Endothelial cell of umbilical vein (primary cell): ENCODE measurements at regions not wholly inside any gene's neighbourhood (a gene's known extent, or its start where the extent isn't known, plus 50 kb on each side); places are given as distances from the start of the nearest gene placed in this dataset.

Experiments used
- BruUV-seq: library from RNA; stranded (reverse); fragments of 400-500 nt; replicated peaks from 2 replicates; lab custom pipeline; 2021; lab: Mats Ljungman, UMichigan
- CTCF ChIA-PET: fragments of 300-600, 350-600 bp; sonication (Branson Sonifier 250); formaldehyde crosslinking; loops from one replicate; lab custom pipeline; 2021; ENCODE audit warnings: antibody characterized with exemption, inconsistent platforms; lab: Charles Lee
- POLR2A ChIA-PET: fragments of 300-600, 350-600 bp; sonication (Branson Sonifier 250); formaldehyde crosslinking; loops from one replicate; lab custom pipeline; 2021; ENCODE audit warnings: antibody characterized with exemption, inconsistent platforms; lab: Charles Lee
- DNase-seq: peaks from one replicate; pipeline ENCODE4 v3.0.0-alpha.2; 2011; ENCODE audit warnings: low read depth, low spot score
- FAIRE-seq: peaks from 2 replicates; lab custom pipeline; 2011; peaks lifted over from hg19 to GRCh38; lab: Jason Lieb, UNC
- H2AFZ ChIP-seq: 2 replicates; pipeline ENCODE4 v1.6.0; 2012; ENCODE audit warnings: low read depth, low read length, control low read depth, inconsistent platforms
- H3K27ac ChIP-seq: 2 replicates; pipeline ENCODE4 v1.5.1; 2011; ENCODE audit warnings: low read depth, mild to moderate bottlenecking, control low read depth, low read length, moderate library complexity; ENCODE audit not compliant: insufficient read depth
- H3K27me3 ChIP-seq, 2 experiments: 2 replicates each; pipeline versions ENCODE4 v1.6.0 to v1.6.1; 2011; ENCODE audit warnings: low read length in 2 of 2, mixed read lengths in 1 of 2; ENCODE audit not compliant: control insufficient read depth in 2 of 2, insufficient read depth in 2 of 2
- H3K36me3 ChIP-seq, 2 experiments: 2 replicates in 1 of 2; 3 replicates in 1 of 2; pipeline ENCODE4 v1.5.1; 2011; ENCODE audit warnings: low read length in 2 of 2, mild to moderate bottlenecking in 1 of 2, moderate library complexity in 1 of 2; ENCODE audit not compliant: control insufficient read depth in 2 of 2, insufficient read depth in 2 of 2; ENCODE audit errors: extremely low read depth in 1 of 2
- H3K4me1 ChIP-seq: 3 replicates; pipeline ENCODE4 v1.5.1; 2011; ENCODE audit warnings: mild to moderate bottlenecking, low read length; ENCODE audit not compliant: control insufficient read depth, insufficient read depth; ENCODE audit errors: extremely low read depth
- H3K4me2 ChIP-seq: 2 replicates; pipeline ENCODE4 v1.6.1; 2011; ENCODE audit warnings: low read length, control low read depth, mixed read lengths; ENCODE audit not compliant: insufficient read depth
- H3K4me3 ChIP-seq, 3 experiments: fragments of 200-600 bp in 1 of 3; sonication (generic), shearing (Covaris generic) in 1 of 3; replicated peaks in 1 of 3; 2 replicates each; pipeline ENCODE4 v1.5.1; 2011 to 2016; ENCODE audit warnings: control low read depth in 3 of 3, low read length in 3 of 3, mild to moderate bottlenecking in 2 of 3, inconsistent platforms in 1 of 3, low read depth in 1 of 3, moderate library complexity in 1 of 3; ENCODE audit not compliant: insufficient read depth in 1 of 3
- H3K79me2 ChIP-seq: 2 replicates; pipeline ENCODE4 v1.6.0; 2012; ENCODE audit warnings: low read length, inconsistent platforms; ENCODE audit not compliant: control insufficient read depth, insufficient read depth
- H3K9ac ChIP-seq: replicated peaks from 2 replicates; pipeline ENCODE3; 2011; ENCODE audit warnings: low read length, control low read depth; ENCODE audit not compliant: insufficient read depth; ENCODE audit errors: extremely low read depth
- H3K9me1 ChIP-seq: replicated peaks from 3 replicates; pipeline ENCODE4 v1.6.0; 2011; ENCODE audit warnings: mild to moderate bottlenecking, low read length; ENCODE audit not compliant: control insufficient read depth, insufficient read depth; ENCODE audit errors: extremely low read depth
- H3K9me3 ChIP-seq: replicated peaks from 2 replicates; pipeline ENCODE4 v1.5.1; 2012; ENCODE audit warnings: low read length, inconsistent platforms; ENCODE audit not compliant: control insufficient read depth, insufficient read depth
- H4K20me1 ChIP-seq: replicated peaks from 2 replicates; pipeline ENCODE3; 2011; ENCODE audit warnings: mild to moderate bottlenecking, low read length; ENCODE audit not compliant: control insufficient read depth, insufficient read depth; ENCODE audit errors: extremely low read depth
- EZH2 ChIP-seq: IDR thresholded peaks from 2 replicates; pipeline ENCODE4 v1.6.1; 2012; ENCODE audit warnings: borderline replicate concordance, low read depth, mild to moderate bottlenecking, moderate library complexity, low read length, inconsistent platforms; ENCODE audit not compliant: severe bottlenecking
- FOS ChIP-seq: IDR thresholded peaks from 2 replicates; pipeline ENCODE4 v1.6.1; 2011; ENCODE audit warnings: mild to moderate bottlenecking, low read length, moderate library complexity, borderline replicate concordance; ENCODE audit not compliant: insufficient read depth
- GATA2 ChIP-seq: IDR thresholded peaks from 2 replicates; pipeline ENCODE4 v1.7.0; 2011; ENCODE audit warnings: low read depth, mild to moderate bottlenecking, moderate library complexity, mixed read lengths, low read length; ENCODE audit not compliant: insufficient read length, insufficient read depth
- JUN ChIP-seq: IDR thresholded peaks from 2 replicates; pipeline ENCODE4 v1.6.1; 2011; ENCODE audit warnings: borderline replicate concordance, low read depth; ENCODE audit not compliant: insufficient read length, insufficient read depth
- MYC ChIP-seq: IDR thresholded peaks from one replicate; pipeline ENCODE4 v1.6.1; 2011; ENCODE audit warnings: mild to moderate bottlenecking, low read depth, low read length
- POLR2A ChIP-seq: IDR thresholded peaks from 2 replicates; pipeline ENCODE4 v1.6.1; 2012; ENCODE audit warnings: low read depth, mild to moderate bottlenecking, control low read depth, low read length
- POLR2AphosphoS5 ChIP-seq: IDR thresholded peaks from 2 replicates; pipeline ENCODE4 v1.6.1; 2012; ENCODE audit warnings: low read depth, mild to moderate bottlenecking, control low read depth, low read length, moderate library complexity; ENCODE audit not compliant: insufficient read depth
- dilution Hi-C: fragments of 300-500 bp; cut with MboI; formaldehyde crosslinking; loops from one replicate; pipeline ENCODE4 v1.15.0; 2019; ENCODE audit warnings: low sequenced_read_pairs; ENCODE audit not compliant: extremely low pct_ligation_motif_present
- intact Hi-C: fragments of 100-400 bp; cut with micrococcal nuclease; formaldehyde crosslinking; loops from one replicate; pipeline ENCODE4 v1.10.0; 2022
- TF ChIP-seq, protein P1 (sequence below), 2 donors: IDR thresholded peaks; 1 replicate in 1 of 2; 2 replicates in 1 of 2; pipeline ENCODE4 v1.5.1; 2011; ENCODE audit warnings: low read length in 2 of 2, mild to moderate bottlenecking in 2 of 2, moderate library complexity in 2 of 2, control low read depth in 1 of 2, inconsistent platforms in 1 of 2, low read depth in 1 of 2; ENCODE audit not compliant: insufficient read depth in 1 of 2; ENCODE audit errors: extremely low read depth in 1 of 2
- TF ChIP-seq, protein P2 (sequence below): IDR thresholded peaks from 2 replicates; pipeline ENCODE4 v1.6.1; 2011; ENCODE audit not compliant: insufficient read depth, insufficient read length

DNA sequence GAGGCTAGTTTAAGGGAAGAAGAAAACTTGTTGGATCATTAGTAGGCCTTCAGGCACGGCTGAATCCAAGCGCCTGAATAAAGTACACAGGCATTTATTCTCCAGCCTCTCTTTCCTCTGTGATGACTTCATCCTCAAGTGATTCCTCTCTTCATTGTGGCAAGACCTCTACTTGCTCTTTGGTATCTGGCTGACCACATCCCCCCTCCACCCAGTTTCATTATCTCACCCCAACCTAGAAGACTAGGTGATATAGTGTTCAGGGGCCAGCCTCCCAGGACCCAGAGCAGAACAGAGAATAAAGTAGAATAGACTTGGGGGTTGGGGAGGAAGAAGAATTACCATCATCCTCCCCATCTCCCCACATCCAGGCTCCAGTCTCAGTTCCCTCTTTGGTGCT lies 189.3 kb downstream of the MIAT start:
- Histone ChIP-seq H2AFZ (no peak overlapping the region), H3K4me1 (peaks cover 3% of the 10 kb centered on the region), H3K9ac (no peak overlapping the region), H3K4me2 (no peak overlapping the region), H3K9me3 (no peaks in the 10 kb centered on the region), H3K79me2 (no peaks in the 10 kb centered on the region), H3K4me3 (no peak overlapping the region), H3K27me3 (peaks cover 7% of the 10 kb centered on the region in 2 experiments), H3K9me1 (no peaks in the 10 kb centered on the region), H4K20me1 (no peaks in the 10 kb centered on the region), H3K27ac (no peak overlapping the region), H3K36me3 (no peaks in the 10 kb centered on the region)
- POLR2A ChIA-PET = no interaction called here
- CTCF ChIA-PET = interaction anchor here (2.1 kb wide), 1 partner anchor 10 kb away, joined by 5 read pairs; no protein-coding TSS in a partner anchor
- dilution Hi-C loops = no loop called here
- TF ChIP-seq GATA2 (no peak), EZH2 (no peak), POLR2A (no peak), FOS (no peak), JUN (no peak), MYC (no peak), POLR2AphosphoS5 (no peak)
- TF ChIP-seq, protein P1, sequence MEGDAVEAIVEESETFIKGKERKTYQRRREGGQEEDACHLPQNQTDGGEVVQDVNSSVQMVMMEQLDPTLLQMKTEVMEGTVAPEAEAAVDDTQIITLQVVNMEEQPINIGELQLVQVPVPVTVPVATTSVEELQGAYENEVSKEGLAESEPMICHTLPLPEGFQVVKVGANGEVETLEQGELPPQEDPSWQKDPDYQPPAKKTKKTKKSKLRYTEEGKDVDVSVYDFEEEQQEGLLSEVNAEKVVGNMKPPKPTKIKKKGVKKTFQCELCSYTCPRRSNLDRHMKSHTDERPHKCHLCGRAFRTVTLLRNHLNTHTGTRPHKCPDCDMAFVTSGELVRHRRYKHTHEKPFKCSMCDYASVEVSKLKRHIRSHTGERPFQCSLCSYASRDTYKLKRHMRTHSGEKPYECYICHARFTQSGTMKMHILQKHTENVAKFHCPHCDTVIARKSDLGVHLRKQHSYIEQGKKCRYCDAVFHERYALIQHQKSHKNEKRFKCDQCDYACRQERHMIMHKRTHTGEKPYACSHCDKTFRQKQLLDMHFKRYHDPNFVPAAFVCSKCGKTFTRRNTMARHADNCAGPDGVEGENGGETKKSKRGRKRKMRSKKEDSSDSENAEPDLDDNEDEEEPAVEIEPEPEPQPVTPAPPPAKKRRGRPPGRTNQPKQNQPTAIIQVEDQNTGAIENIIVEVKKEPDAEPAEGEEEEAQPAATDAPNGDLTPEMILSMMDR (IDR thresholded peaks at IDR 0.05; ENCODE audit: extremely low read depth in 1 of 2, insufficient read depth in 1 of 2, low read depth in 1 of 2, low read length in 2 of 2) = no peak
- TF ChIP-seq, protein P2, sequence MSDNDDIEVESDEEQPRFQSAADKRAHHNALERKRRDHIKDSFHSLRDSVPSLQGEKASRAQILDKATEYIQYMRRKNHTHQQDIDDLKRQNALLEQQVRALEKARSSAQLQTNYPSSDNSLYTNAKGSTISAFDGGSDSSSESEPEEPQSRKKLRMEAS = no peak
- DNase-seq = no peak
- BruUV-seq = no TSS peak
- no peak for FAIRE-seq
- intact Hi-C loops = no loop called here
